Neural crest cell (in vitro differentiated cells): ENCODE measurements at regions not wholly inside any gene's neighbourhood (a gene's known extent, or its start where the extent isn't known, plus 50 kb on each side); places are given as distances from the start of the nearest gene placed in this dataset.

Source experiments
- DNase-seq: peaks from one replicate; pipeline ENCODE4 v3.0.0; 2021; ENCODE audit warnings: low read depth, mixed read lengths, low spot score
- H3K27ac Mint-ChIP-seq: one replicate; pipeline ENCODE4 v1.8.0; 2021; ENCODE audit warnings: mild to moderate bottlenecking, mixed read lengths; ENCODE audit not compliant: unreplicated experiment
- H3K27me3 Mint-ChIP-seq: 2 replicates; pipeline ENCODE4 v1.8.0; 2021; ENCODE audit warnings: low read depth, mild to moderate bottlenecking, mixed read lengths
- H3K36me3 Mint-ChIP-seq: 2 replicates; pipeline ENCODE4 v1.8.0; 2021; ENCODE audit warnings: low read depth, mild to moderate bottlenecking, mixed read lengths
- H3K4me1 Mint-ChIP-seq: 2 replicates; pipeline ENCODE4 v1.8.0; 2021; ENCODE audit warnings: mixed read lengths
- H3K4me3 Mint-ChIP-seq: one replicate; pipeline ENCODE4 v1.8.0; 2021; ENCODE audit warnings: mild to moderate bottlenecking, mixed read lengths
- H3K9me3 Mint-ChIP-seq: 2 replicates; pipeline ENCODE4 v1.8.0; 2021; ENCODE audit warnings: mixed read lengths
- TF ChIP-seq, protein P1 (sequence below): fragments of 200-600 bp; sonication (generic); conservative IDR thresholded peaks from 2 replicates; pipeline ENCODE4 v1.5.0; 2021; ENCODE audit warnings: antibody characterized with exemption, mild to moderate bottlenecking

DNA sequence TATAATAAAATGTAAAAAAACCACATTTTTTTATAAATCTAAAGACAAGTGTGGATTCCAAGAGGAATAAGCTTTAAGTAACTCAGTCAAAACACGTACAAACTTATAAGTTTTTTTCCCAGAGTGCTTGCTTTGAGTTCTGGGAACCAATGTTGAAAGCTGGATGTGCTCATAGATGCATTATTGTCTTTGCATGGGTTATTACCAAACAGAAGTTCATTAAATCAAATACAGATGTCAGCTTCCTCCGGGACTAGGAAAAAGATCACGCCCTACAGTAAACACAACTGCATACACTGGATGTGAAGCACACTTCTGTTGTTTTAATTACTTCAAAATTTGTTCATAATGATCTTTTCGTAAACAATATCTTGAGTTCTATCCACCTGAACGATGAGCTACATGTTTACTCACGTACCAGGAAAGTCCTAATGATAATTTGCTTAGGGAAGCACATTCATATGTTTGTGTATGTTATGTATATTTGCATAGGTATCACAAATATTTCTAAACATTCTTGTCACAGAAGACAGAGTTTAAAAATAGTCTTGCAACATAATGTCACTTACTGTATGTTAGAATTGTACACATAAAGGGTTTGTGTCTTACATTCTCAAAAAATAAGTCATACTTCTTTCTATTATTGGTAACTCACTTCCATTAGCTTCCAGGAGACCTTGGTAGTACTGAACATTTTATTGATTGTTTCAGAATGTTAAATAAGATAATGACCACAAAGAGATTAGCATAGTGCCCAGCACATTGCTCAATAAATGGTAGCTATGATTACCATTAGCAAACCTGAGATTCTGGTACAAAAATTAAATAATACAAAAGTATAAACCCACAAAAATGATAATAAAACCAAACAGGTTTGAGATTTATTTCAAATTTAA lies 427.4 kb downstream of the CETN3 start:
- no peak overlapping the region for H3K27ac Mint-ChIP-seq
- no peak overlapping the region for H3K4me3 Mint-ChIP-seq
- no peaks in the 10 kb centered on the region for H3K36me3 Mint-ChIP-seq
- H3K9me3 Mint-ChIP-seq, result no peaks in the 10 kb centered on the region
- no peaks in the 10 kb centered on the region for H3K27me3 Mint-ChIP-seq
- no peaks in the 10 kb centered on the region for H3K4me1 Mint-ChIP-seq
- TF ChIP-seq, protein P1, sequence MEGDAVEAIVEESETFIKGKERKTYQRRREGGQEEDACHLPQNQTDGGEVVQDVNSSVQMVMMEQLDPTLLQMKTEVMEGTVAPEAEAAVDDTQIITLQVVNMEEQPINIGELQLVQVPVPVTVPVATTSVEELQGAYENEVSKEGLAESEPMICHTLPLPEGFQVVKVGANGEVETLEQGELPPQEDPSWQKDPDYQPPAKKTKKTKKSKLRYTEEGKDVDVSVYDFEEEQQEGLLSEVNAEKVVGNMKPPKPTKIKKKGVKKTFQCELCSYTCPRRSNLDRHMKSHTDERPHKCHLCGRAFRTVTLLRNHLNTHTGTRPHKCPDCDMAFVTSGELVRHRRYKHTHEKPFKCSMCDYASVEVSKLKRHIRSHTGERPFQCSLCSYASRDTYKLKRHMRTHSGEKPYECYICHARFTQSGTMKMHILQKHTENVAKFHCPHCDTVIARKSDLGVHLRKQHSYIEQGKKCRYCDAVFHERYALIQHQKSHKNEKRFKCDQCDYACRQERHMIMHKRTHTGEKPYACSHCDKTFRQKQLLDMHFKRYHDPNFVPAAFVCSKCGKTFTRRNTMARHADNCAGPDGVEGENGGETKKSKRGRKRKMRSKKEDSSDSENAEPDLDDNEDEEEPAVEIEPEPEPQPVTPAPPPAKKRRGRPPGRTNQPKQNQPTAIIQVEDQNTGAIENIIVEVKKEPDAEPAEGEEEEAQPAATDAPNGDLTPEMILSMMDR, result no peak
- DNase-seq, result no peak

DNA sequence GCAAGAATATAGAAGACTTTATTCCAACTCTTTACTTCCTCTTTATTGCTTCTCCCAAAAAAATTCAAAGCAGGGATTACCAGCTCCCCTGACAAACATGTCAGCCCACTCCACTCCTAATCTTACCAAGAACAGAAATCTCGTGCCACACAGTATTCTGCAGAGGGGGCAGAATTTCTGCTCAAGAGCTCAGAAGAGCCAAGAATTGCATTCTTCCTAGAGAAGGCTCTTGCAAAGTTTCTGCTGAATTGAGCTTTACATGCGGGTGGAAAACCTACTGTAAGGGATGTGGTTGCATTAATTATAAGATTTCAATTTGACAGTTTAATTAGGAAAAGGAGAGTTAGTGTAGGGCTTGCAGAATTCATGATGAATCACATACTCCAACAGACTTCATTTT lies 428.5 kb downstream of the CETN3 start:
- TF ChIP-seq, protein P1, result no peak
- Mint-ChIP-seq H3K4me1 (no peaks in the 10 kb centered on the region), H3K27me3 (no peaks in the 10 kb centered on the region), H3K27ac (no peak overlapping the region), H3K9me3 (no peaks in the 10 kb centered on the region), H3K36me3 (no peaks in the 10 kb centered on the region), H3K4me3 (no peak overlapping the region)
- no peak for DNase-seq

DNA sequence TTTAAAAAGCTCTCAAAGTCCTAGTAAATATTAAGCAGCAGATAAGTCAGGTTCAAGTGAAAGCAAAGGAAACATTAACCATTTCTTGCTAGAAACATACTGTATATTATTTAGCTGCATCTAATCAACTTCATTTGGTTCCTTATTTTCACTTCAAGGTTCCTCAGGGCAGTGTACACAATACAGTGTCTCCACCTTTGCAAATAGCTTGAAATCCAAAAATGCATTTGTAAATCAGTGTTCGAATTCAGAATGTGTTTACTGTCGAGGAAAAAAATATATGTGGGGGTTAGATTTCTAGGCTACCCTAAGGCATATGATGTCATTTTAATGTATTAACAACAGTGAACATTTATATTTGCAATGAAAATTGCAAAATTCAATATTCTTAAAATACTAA lies 436.0 kb downstream of the CETN3 start:
- TF ChIP-seq, protein P1, result no peak
- no peaks in the 10 kb centered on the region for H3K36me3 Mint-ChIP-seq
- H3K4me3 Mint-ChIP-seq, result no peak overlapping the region

DNA sequence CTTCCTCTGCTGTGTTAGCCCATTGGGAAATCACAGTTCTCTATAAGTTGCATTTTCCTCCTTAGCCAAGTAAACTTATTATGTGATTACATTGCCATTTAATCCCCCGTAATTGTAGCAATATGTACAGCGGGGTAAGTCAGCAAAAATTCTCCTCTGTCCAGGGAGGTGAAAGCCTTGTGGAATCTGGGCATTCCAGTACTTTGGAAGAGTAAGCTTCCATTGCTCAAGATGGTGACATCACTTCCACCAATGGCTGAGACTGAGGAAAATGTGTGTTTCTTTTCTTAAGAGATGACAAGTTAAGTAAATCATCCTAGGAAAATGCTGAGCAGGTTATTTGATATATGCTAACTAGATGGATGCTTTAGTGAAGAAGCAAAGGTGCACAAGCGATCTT lies 436.7 kb downstream of the CETN3 start:
- H3K4me1 Mint-ChIP-seq, result peaks cover 15% of the 10 kb centered on the region
- no peaks in the 10 kb centered on the region for H3K27me3 Mint-ChIP-seq
- no peak for DNase-seq
- H3K36me3 Mint-ChIP-seq, result no peaks in the 10 kb centered on the region
- no peak overlapping the region for H3K4me3 Mint-ChIP-seq
- TF ChIP-seq, protein P1, result no peak
- no peaks in the 10 kb centered on the region for H3K9me3 Mint-ChIP-seq
- no peak overlapping the region for H3K27ac Mint-ChIP-seq

More for the DNA sequence above, 436.0 kb downstream of the CETN3 start:
- Mint-ChIP-seq H3K27me3 (no peaks in the 10 kb centered on the region), H3K9me3 (no peaks in the 10 kb centered on the region), H3K4me1 (peaks cover 15% of the 10 kb centered on the region), H3K27ac (no peak overlapping the region)
- DNase-seq, result no peak

DNA sequence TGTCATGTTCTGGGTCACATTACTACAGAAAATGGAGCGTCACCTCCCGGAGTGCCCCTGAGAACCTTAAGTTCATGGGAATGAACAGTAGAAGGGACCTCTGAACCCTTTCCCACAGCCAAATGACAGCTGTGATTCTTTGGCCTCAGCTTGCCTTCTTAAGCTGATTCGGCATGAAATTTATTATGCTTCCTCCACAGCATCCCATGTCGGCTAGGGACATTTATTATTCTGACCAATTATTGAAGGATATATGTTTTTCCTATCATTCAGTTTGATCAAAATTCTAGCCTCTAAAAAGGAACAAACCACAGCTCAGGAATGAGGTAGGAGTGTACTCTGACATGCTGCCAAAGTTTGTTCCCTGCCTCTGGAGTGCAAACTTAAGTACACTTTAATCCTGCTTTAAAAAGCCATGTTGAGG lies 440.6 kb downstream of the CETN3 start:
- peak overlapping the region; percentile 21 for H3K27ac Mint-ChIP-seq
- TF ChIP-seq, protein P1, result no peak
- peaks cover 15% of the 10 kb centered on the region for H3K4me1 Mint-ChIP-seq
- H3K9me3 Mint-ChIP-seq, result no peaks in the 10 kb centered on the region
- no peak overlapping the region for H3K4me3 Mint-ChIP-seq
- no peaks in the 10 kb centered on the region for H3K36me3 Mint-ChIP-seq
- H3K27me3 Mint-ChIP-seq, result no peaks in the 10 kb centered on the region
- DNase-seq, result no peak
